ENCODE measurements at regions not wholly inside any gene's neighbourhood (a gene's known extent, or its start where the extent isn't known, plus 50 kb on each side); places are given as distances from the start of the nearest gene placed in this dataset.
A peak's percentile ranks its signal among the peaks of the same experiment; 100 is the strongest.

DNA sequence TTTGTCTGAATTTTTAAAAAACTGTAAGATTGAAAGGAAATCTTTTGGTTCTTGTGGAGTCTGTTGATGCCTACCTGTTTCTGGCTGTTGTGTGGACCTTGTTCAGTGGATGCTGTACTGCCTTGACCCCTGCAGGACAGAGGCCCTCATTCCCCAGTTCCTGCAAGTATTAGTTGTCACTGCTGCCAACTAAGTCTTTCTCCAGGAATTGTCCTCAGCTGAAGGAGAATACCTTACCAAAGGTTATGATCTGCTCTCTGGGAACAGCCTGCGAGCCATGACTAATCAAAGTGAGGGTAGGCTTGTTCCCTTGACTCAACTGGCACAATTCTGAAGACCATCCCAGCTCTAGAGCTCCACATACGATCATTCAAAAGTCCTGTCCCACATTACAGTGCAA lies 145.3 kb upstream of the FST start (continued):
- TF ChIP-seq RXRA (IDR thresholded peaks at IDR 0.05), result peak in 1 of 2 donors; percentile 23
- peak; percentile 70 to 80 for TF ChIP-seq RAD21 (IDR thresholded peaks at IDR 0.05)
- no peak for TF ChIP-seq JUND (IDR thresholded peaks at IDR 0.05)
- no peak for TF ChIP-seq GABPA (IDR thresholded peaks at IDR 0.05 in 1 of 2, conservative IDR thresholded peaks at IDR 0.05 in 1 of 2)
- TF ChIP-seq HNF4A (conservative IDR thresholded peaks at IDR 0.05), result peak; percentile 12 to 60
- no peak for TF ChIP-seq TAF1 (conservative IDR thresholded peaks at IDR 0.05)

DNA sequence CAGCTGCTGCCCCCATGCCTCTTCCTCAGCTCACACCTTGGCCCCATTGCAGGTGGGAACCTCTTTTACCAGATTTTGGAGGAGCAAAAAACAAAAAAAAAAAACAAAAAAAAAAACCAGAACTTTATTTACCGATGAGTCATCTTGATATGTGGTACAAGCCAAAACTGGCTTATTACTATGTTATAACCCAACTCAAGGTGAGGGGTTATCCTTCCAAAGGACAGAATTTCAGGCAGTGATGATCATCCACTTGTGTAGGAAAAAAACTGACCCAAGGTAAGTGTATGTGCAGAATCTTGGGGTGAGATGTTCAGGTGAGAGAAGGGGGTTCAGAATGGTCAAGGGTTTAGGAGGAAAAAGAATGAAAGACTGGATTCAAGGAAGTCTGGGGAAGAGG lies 142.6 kb upstream of the FST start:
- no peaks in the 10 kb centered on the region for H3K4me1 ChIP-seq (ENCODE audit: control insufficient read depth in 4 of 4, insufficient read depth in 4 of 4, low read length in 3 of 4)
- 100% methylated on average over 1 of the region's 1 CpG for WGBS

More for the DNA sequence above, 142.6 kb upstream of the FST start:
- no peaks in the 10 kb centered on the region for H3K27me3 ChIP-seq (ENCODE audit: control insufficient read depth in 4 of 4, insufficient read depth in 4 of 4, low read length in 3 of 4)
- TF ChIP-seq YY1 (IDR thresholded peaks at IDR 0.05) (no peak), RAD21 (IDR thresholded peaks at IDR 0.05) (no peak), GABPA (IDR thresholded peaks at IDR 0.05 in 1 of 2, conservative IDR thresholded peaks at IDR 0.05 in 1 of 2) (no peak), JUND (IDR thresholded peaks at IDR 0.05) (no peak), TAF1 (conservative IDR thresholded peaks at IDR 0.05) (no peak), EGR1 (IDR thresholded peaks at IDR 0.05; ENCODE audit: low read depth in 2 of 2) (no peak), HNF4G (IDR thresholded peaks at IDR 0.05) (no peak), FOXA1 (IDR thresholded peaks at IDR 0.05) (no peak), ATF3 (IDR thresholded peaks at IDR 0.05) (no peak), FOXA2 (IDR thresholded peaks at IDR 0.05) (no peak), RXRA (IDR thresholded peaks at IDR 0.05) (no peak), NR2F2 (IDR thresholded peaks at IDR 0.05) (no peak), REST (IDR thresholded peaks at IDR 0.05) (no peak), HNF4A (conservative IDR thresholded peaks at IDR 0.05) (no peak), SP1 (IDR thresholded peaks at IDR 0.05) (no peak)
- TF ChIP-seq, protein P1, sequence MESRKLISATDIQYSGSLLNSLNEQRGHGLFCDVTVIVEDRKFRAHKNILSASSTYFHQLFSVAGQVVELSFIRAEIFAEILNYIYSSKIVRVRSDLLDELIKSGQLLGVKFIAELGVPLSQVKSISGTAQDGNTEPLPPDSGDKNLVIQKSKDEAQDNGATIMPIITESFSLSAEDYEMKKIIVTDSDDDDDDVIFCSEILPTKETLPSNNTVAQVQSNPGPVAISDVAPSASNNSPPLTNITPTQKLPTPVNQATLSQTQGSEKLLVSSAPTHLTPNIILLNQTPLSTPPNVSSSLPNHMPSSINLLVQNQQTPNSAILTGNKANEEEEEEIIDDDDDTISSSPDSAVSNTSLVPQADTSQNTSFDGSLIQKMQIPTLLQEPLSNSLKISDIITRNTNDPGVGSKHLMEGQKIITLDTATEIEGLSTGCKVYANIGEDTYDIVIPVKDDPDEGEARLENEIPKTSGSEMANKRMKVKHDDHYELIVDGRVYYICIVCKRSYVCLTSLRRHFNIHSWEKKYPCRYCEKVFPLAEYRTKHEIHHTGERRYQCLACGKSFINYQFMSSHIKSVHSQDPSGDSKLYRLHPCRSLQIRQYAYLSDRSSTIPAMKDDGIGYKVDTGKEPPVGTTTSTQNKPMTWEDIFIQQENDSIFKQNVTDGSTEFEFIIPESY (IDR thresholded peaks at IDR 0.05), result no peak
- TF ChIP-seq, protein P2, sequence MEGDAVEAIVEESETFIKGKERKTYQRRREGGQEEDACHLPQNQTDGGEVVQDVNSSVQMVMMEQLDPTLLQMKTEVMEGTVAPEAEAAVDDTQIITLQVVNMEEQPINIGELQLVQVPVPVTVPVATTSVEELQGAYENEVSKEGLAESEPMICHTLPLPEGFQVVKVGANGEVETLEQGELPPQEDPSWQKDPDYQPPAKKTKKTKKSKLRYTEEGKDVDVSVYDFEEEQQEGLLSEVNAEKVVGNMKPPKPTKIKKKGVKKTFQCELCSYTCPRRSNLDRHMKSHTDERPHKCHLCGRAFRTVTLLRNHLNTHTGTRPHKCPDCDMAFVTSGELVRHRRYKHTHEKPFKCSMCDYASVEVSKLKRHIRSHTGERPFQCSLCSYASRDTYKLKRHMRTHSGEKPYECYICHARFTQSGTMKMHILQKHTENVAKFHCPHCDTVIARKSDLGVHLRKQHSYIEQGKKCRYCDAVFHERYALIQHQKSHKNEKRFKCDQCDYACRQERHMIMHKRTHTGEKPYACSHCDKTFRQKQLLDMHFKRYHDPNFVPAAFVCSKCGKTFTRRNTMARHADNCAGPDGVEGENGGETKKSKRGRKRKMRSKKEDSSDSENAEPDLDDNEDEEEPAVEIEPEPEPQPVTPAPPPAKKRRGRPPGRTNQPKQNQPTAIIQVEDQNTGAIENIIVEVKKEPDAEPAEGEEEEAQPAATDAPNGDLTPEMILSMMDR (IDR thresholded peaks at IDR 0.05; ENCODE audit: low read depth, low read length, missing input control), result no peak
- TF ChIP-seq, protein P3, sequence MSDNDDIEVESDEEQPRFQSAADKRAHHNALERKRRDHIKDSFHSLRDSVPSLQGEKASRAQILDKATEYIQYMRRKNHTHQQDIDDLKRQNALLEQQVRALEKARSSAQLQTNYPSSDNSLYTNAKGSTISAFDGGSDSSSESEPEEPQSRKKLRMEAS (IDR thresholded peaks at IDR 0.05), result no peak
- H3K9me3 ChIP-seq (ENCODE audit: control insufficient read depth in 4 of 4, low read length in 3 of 4), result no peaks in the 10 kb centered on the region
- no peak overlapping the region for H3K4me3 ChIP-seq (ENCODE audit: low read depth in 1 of 3, low read length in 3 of 3)
- no peak overlapping the region for H3K9ac ChIP-seq (ENCODE audit: low read depth in 1 of 2, low read length in 2 of 2)
- DNase-seq (ENCODE audit: low spot score), result no peak
- H3K36me3 ChIP-seq (ENCODE audit: control insufficient read depth in 4 of 4, insufficient read depth in 3 of 4, low read depth in 1 of 4, low read length in 3 of 4), result no peaks in the 10 kb centered on the region
- H3K27ac ChIP-seq (ENCODE audit: low read depth in 1 of 2, low read length in 2 of 2), result no peak overlapping the region

All from liver (tissue), 8 donors.